Thoracic aorta (tissue), 2 donors: ENCODE measurements at regions not wholly inside any gene's neighbourhood (a gene's known extent, or its start where the extent isn't known, plus 50 kb on each side); places are given as distances from the start of the nearest gene placed in this dataset.
"Not testable (repeated sequence)": the region's sequence is repeated elsewhere in the genome, so short reads cannot be mapped to it uniquely, and the experiment has no call there.

Source experiments
- ATAC-seq: fragments of 150-250 bp; one replicate; pipeline ENCODE4 v1.8.0; 2017; ENCODE audit warnings: low read depth; ENCODE audit not compliant: insufficient number of reproducible peaks, low FRiP score
- DNase-seq: peaks from one replicate; pipeline ENCODE4 v3.0.0-alpha.2; 2020; ENCODE audit warnings: low spot score
- H3K27ac ChIP-seq, 2 donors: fragments of 200-600 bp; sonication (generic); 1 replicate in 1 of 2; 2 replicates in 1 of 2; pipeline ENCODE4 v1.5.1; 2016; ENCODE audit warnings: mild to moderate bottlenecking in 2 of 2, moderate library complexity in 2 of 2
- H3K27me3 ChIP-seq: fragments of 200-600 bp; sonication (generic); replicated peaks from 2 replicates; pipeline ENCODE4 v1.6.0; 2016; ENCODE audit warnings: mild to moderate bottlenecking; ENCODE audit not compliant: insufficient read depth
- H3K36me3 ChIP-seq: fragments of 200-600 bp; sonication (generic); one replicate; pipeline ENCODE4 v1.5.1; 2016
- H3K4me1 ChIP-seq, 2 donors: fragments of 200-600 bp; sonication (generic); 1 replicate in 1 of 2; 2 replicates in 1 of 2; pipeline versions ENCODE4 v1.5.1 to v1.6.0; 2016; ENCODE audit warnings: low read depth in 2 of 2, mild to moderate bottlenecking in 1 of 2; ENCODE audit not compliant: control insufficient read depth in 1 of 2
- H3K4me3 ChIP-seq: fragments of 200-600 bp; sonication (generic); 2 replicates; pipeline ENCODE4 v1.5.1; 2016; ENCODE audit warnings: mild to moderate bottlenecking
- H3K9me3 ChIP-seq: fragments of 200-600 bp; sonication (generic); 2 replicates; pipeline ENCODE4 v1.5.1; 2016
- TF ChIP-seq, protein P1 (sequence below): fragments of 200-600 bp; sonication (generic); IDR thresholded peaks from one replicate; pipeline ENCODE4 v1.5.1; 2019; ENCODE audit warnings: antibody characterized with exemption

DNA sequence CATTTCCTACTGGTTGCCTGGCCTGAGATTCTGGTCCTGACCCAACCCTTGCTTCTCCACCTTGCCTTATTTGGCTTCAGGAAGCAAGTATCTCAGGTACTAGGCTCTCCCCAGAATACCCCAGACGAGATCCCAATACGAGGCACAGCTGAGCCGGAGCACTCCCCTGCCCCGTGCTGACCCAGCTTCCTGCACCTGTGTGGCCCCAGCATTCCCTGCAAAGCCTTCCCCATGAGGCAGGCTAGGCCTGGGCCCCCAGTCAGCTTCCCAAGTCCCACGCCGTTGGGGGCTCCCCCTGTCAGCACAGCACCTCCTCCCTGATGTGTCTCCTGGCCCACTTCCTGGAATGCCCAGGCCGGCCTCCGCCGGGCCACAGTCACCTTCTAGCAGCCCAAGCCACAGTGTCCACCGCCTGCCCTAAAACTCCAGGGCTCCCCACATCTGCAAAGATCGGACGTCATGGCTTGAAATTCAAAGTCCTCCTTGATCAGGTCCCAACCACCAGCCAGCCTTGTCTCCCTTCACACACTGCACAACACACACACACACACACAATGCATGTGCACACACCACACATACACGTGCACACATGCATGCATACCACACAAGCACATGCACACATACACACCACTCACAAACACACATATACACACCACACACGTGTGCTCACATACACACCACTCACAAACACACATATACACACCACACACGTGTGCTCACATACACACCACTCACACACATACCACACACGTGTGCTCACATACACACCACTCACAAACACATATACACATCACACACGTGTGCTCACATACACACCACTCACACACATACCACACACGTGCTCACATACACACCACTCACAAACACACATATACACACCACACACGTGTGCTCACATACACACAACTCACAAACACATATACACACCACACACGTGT lies 78.9 kb upstream of the FOXK1 start:
- TF ChIP-seq, protein P1, sequence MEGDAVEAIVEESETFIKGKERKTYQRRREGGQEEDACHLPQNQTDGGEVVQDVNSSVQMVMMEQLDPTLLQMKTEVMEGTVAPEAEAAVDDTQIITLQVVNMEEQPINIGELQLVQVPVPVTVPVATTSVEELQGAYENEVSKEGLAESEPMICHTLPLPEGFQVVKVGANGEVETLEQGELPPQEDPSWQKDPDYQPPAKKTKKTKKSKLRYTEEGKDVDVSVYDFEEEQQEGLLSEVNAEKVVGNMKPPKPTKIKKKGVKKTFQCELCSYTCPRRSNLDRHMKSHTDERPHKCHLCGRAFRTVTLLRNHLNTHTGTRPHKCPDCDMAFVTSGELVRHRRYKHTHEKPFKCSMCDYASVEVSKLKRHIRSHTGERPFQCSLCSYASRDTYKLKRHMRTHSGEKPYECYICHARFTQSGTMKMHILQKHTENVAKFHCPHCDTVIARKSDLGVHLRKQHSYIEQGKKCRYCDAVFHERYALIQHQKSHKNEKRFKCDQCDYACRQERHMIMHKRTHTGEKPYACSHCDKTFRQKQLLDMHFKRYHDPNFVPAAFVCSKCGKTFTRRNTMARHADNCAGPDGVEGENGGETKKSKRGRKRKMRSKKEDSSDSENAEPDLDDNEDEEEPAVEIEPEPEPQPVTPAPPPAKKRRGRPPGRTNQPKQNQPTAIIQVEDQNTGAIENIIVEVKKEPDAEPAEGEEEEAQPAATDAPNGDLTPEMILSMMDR, result no peak
- Histone ChIP-seq H3K9me3 (no peaks in the 10 kb centered on the region), H3K27me3 (no peaks in the 10 kb centered on the region), H3K27ac (no peak overlapping the region), H3K4me3 (no peak overlapping the region), H3K4me1 (no peaks in the 10 kb centered on the region), H3K36me3 (no peaks in the 10 kb centered on the region)
- ATAC-seq (no peak), DNase-seq (no peak)

DNA sequence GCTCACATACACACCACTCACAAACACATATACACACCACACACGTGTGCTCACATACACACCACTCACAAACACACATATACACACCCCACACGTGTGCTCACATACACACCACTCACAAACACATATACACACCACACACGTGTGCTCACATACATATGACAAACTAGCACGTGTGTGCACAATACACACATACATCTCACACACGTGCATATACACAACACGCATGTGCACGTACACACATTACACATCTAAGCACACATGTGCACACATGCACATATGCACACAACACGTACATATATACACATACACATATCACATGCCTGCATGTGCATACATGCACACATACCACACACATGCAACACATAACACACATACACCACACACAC lies 78.3 kb upstream of the FOXK1 start:
- no peaks in the 10 kb centered on the region for H3K36me3 ChIP-seq
- TF ChIP-seq, protein P1, result no peak
- H3K4me1 ChIP-seq, result no peaks in the 10 kb centered on the region
- H3K9me3 ChIP-seq, result no peaks in the 10 kb centered on the region
- ATAC-seq, result no peak
- H3K4me3 ChIP-seq, result no peak overlapping the region
- no peaks in the 10 kb centered on the region for H3K27me3 ChIP-seq
- H3K27ac ChIP-seq, result no peak overlapping the region
- no peak for DNase-seq

DNA sequence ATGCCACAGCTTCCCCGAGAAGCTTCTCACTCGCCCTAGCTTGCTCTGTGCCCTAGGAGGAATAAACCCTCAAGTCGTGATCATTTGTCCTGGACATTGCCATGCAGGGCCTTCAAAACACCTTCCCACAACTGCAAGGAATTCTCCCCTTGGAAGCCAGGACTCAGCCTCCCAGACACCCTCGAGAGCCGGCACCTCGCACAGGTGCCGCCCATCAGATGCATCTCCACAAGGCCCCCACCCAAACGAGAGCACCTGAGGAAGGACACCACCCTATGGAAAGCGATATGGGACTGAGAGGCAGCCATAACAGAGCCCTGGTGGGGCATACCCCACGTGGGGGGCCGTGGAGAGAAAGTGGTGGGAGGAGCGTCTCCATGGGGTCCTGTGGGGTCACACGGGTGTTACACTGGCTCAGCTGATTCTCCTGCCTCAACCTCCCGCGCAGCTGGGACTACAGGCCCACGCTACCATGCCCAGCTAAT lies 77.6 kb upstream of the FOXK1 start:
- Histone ChIP-seq H3K27me3 (no peaks in the 10 kb centered on the region), H3K27ac (no peak overlapping the region), H3K4me3 (no peak overlapping the region), H3K36me3 (no peaks in the 10 kb centered on the region), H3K4me1 (no peaks in the 10 kb centered on the region), H3K9me3 (no peaks in the 10 kb centered on the region)
- TF ChIP-seq, protein P1, result no peak
- DNase-seq (no peak), ATAC-seq (no peak)

DNA sequence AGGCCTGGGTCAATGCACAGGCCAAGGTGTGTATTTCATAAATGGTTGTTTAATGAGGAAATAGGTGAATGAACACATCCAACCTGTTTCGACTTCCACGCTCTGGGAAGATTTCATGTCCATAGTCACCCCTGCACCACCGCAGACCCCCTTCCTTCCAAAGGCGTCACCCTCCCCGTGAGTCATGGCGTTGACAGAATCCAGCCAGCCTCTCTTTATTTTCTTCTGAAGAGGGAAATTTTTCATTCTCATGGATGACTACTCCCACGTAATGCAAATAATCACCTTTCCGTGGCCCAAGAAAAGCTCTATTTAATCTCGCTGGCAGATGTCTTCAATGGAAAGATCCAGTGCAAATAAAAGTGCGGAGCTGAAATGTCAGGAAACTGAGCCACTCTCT lies 75.3 kb upstream of the FOXK1 start:
- DNase-seq (no peak), ATAC-seq (no peak)
- Histone ChIP-seq H3K9me3 (no peaks in the 10 kb centered on the region), H3K27ac (no peak overlapping the region), H3K4me3 (no peak overlapping the region), H3K36me3 (no peaks in the 10 kb centered on the region), H3K4me1 (no peaks in the 10 kb centered on the region), H3K27me3 (no peaks in the 10 kb centered on the region)
- TF ChIP-seq, protein P1, result no peak

DNA sequence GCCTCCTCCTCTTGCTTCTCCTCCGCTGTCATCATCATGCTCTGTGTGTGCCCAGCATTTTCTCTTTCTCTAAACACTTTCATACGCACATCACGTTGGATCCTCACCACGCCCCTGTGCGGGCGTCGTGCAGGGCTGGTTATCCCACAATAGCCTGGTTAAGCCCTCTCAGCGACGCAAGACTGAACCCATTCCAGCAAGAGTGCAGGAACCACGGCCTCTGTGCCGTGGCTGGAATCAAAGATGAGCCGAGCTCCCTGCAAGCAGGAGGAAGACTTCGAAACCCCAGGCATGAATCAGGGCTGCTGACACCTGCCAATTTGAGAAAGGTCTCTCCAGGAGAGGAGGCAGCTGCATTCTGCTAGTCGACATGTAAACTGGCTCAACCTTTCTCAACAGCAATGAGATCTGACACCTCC lies 74.8 kb upstream of the FOXK1 start:
- H3K9me3 ChIP-seq, result no peaks in the 10 kb centered on the region
- H3K4me1 ChIP-seq, result no peaks in the 10 kb centered on the region
- H3K4me3 ChIP-seq, result no peak overlapping the region
- H3K27me3 ChIP-seq, result no peaks in the 10 kb centered on the region
- no peaks in the 10 kb centered on the region for H3K36me3 ChIP-seq
- DNase-seq (no peak), ATAC-seq (no peak)
- no peak overlapping the region for H3K27ac ChIP-seq
- TF ChIP-seq, protein P1, result no peak

DNA sequence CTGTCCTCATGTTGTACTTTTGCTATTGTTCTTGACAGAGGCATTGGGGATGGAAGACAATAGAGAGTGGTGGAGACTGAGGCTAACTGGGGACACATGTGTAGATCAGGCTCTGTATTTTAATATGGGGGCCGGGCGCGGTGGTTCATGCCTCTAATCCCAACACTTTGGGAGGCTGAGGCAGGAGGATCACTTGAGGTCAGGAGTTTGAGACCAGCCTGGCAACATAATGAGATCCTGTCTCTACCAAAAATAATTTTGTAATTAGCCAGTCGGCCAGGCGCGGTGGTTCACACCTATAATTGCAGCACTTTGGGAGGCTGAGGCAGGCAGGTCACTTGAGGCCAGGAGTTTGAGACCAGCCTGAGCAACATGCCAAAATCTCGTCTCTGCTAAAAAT lies 72.5 kb upstream of the FOXK1 start:
- H3K27me3 ChIP-seq, H3K36me3 ChIP-seq, H3K4me3 ChIP-seq, DNase-seq, H3K27ac ChIP-seq, H3K9me3 ChIP-seq, ATAC-seq: not testable (repeated sequence)
- peaks cover 0 to 16% of the 10 kb centered on the region in 2 donors for H3K4me1 ChIP-seq
